NCI-H345 treated with DMSO at 0.1 percent for 48 hours (cell line): ENCODE measurements at regions not wholly inside any gene's neighbourhood (a gene's known extent, or its start where the extent isn't known, plus 50 kb on each side); places are given as distances from the start of the nearest gene placed in this dataset.

Experiments used
- DNase-seq: peaks from one replicate; lab custom pipeline; 2025; ENCODE audit not compliant: unreplicated experiment; lab: John Stamatoyannopoulos, UW

DNA sequence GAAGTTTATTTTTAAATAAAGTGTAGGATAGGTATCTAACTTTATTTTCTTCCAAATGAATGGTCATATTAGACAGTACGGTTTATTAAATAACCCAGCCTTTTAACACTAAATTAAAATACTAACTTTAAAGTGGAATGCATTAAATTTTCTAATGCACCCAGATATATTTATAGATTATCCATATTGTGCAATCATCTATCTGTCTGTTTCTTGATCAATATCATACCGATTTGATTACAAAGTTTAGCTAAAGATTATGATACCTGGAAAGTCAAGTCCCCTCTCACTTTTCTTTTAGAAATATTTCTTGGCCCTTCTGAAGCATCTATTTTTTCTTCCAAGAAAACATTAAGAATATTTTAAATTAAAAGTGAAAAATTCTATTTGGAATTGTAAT, 124.3 kb upstream of the PDE5A start:
- DNase-seq = no peak

DNA sequence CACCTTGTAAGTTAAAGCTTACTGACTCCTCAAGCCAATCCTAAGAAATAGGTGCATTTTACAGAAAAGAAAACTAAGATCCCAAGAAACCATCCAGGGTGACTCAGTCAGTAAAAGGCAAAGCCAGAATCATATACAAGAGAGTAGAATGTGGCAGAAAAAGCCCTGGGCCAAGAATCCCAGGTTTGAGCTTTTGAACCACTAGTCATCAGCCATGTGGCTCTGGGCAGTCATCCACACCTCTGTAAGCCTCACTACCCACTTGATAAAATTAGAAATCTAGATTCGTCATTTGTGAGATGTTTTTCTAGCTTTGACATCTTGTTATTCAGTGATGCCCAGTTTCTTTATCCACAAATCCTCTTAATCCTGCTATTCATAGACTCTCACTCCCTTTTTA, 122.2 kb upstream of the PDE5A start:
- DNase-seq = no peak

DNA sequence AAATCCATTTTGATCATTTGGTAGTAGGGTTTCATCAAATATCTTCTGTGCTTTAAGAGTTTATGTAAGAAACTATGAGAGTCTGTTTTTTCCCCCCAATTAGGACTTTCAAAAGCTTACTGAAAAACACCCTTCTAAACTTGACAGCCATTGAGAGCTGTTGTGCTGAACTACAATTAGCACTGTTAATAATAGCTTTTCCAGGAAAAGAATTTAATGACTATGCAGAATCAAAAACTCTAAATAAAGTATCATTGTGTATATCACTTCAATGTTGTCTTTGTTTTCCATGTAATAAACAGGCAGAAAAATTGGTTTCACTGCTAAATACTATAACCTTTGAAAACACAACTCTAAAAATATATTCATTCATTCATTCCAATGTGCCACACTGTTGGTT, 121.4 kb upstream of the PDE5A start:
- no peak for DNase-seq

DNA sequence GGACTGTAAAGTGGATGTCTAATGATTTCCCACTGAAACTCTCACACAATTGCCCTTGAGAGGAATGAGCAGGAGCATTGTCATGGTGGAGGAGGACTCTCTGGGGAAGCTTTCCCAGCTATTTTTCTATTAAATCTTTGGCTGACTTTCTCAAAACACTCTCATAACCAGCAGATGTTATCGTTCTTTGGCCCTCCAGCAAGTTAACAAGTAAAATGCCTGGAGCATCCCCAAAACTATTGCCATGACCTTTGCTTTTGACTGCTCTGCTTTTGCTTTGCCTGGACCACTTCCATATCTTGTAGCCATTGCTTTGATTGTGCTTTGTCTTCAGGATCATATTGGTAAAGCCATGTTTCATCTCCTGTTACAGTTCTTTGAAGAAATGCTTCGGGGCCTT, 120.2 kb upstream of the PDE5A start:
- DNase-seq = no peak

DNA sequence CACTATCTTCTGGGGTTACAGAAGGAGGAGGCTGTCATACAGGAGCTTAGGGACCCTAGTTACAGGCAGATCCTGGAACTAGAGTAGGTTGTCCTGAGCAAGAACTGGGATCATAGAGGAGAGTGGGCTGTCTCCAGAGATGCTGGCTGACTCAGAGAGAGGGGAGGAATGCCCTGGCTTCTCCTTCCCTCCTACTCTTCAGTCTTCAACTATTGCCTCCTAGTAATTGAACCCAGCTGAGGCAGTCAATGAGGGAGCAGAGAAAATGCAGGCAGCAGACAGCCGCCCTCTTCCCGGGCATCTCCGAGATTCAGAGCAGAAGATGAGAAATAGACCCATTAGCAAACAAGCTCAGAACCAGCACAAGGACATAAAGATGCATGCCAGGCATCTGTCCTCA, 118.3 kb upstream of the PDE5A start:
- no peak for DNase-seq

DNA sequence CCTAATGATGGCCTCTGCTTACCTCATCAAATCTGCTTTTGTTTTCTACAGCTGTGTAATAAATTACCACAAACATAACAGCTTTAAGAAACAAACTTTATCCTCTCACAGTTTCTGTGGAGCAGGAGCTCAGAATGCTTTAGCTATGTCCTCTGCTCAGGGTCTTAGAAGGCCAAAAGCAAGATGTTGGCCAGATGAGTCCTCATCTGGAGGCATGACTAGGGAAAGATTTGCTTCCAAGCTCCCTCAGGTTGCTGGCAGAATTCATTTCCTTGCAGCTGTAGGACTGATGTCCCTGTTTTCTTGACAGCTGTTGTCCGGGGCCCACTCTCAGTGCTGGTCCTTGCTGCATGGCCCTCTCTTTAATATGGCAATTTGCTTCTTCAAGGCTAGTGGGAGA, 116.7 kb upstream of the PDE5A start:
- no peak for DNase-seq

DNA sequence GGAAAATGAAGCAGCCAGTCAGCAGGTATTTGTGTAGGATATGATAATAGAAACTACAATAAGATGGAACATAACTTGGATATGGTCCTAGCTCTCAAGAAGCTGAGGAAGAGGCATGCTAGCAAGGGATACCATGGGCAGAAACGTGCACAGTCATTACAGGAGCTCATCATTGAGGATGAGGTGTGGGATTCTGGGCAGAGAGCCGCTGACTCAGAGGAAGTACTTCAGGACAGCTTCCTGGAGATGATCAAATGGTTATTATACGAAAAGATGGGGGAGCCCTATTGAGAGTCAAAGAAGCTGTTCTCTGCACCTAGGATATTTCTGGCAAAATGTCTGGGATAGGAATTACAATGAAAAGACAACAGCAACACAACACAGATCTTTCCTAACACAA, 116.0 kb upstream of the PDE5A start:
- DNase-seq = no peak

DNA sequence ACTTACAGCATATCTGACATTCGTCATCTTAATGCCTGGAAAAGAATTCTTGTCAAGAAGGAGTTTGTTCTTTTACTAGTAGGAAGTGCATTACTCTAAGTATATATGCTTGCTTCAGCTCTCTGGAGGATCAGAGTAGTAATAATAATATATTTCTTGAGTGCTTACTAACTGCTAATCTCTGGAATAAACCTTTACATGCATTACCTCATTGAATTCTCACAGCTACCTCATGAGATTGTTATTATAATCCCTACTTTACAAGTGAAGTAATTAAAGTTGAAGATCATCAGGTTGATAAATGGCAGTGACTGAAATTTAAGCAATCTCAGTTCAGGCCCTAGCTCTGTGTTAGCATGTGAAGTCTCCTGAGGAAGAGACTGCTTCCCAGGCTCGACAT, 115.0 kb upstream of the PDE5A start:
- DNase-seq = no peak

DNA sequence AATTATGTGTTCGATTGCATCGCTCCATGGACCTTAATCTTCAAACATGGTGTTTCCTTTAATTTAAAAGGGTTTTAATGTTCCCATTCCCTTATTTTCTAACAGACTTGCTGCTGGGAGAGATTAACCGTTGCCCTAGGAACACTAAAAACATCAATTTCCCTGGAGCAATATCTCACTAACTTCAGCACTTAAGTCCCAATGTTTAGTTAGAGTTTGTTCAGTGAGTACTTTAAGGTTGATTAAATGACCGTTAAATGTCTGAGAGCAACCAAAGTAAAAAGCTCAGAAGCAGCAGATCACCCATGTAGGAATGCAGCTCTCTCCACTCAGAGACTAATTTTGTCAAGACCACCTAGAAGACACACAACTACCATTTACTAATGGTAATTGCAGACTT, 111.2 kb upstream of the PDE5A start:
- DNase-seq = no peak

DNA sequence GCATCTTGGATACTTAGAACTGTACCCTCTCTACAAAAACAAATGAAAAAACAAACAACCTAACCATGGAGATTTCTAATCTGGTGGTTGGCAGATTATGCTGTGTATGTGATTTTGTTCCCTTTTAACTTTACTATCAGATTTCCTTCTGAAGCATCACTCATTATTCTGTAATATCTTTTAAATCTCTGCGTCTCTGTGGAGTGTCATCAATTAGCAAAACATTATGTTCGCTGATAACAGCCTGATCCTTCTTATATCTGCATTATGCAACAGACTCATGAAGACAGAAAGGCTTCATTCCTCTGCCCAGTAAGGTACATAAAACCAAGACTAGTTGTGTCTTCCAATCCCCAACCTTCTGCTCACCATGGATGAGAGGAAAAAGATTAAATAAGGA, 110.3 kb upstream of the PDE5A start:
- no peak for DNase-seq

DNA sequence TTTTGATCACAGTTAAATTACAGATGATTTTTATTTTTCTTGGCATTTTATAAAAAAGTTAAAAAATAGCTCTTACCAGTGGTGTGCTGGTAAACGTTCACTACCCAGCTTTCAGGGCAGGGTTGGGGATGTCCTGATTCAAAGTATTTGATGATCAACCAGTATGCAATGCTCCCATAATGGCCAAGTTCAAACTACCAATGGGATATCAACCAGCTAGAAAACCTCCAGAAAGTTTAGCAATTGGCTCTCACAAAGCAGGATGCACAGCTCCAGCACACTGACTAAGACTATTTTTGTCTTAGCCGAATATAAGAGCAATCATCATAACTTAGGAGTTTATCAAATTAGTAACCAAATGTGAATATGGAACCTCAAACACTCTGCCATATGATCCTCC, 108.0 kb upstream of the PDE5A start:
- DNase-seq = no peak

DNA sequence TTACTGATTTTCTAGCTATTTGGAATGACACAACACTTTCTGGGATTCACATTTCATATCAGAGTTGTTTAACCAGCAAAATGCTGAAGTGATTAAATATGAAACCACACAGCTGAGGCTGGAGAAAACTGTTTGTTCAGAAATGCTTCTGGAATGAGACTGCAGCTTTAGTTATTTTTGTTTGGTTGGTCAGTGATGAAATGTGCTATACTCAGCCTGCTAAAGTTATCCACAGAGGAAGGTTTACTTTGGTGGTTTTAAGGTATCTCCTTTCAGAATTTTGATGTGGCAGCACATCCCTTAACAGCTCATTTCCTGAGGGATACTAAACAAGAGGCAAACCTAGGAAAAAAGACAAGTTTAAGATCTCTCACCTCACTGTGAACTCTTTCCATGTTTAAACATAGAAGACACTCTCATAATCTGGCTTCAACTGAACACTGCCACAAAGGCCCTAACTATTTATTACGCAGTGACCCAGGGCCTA, 106.6 kb upstream of the PDE5A start:
- DNase-seq = no peak

DNA sequence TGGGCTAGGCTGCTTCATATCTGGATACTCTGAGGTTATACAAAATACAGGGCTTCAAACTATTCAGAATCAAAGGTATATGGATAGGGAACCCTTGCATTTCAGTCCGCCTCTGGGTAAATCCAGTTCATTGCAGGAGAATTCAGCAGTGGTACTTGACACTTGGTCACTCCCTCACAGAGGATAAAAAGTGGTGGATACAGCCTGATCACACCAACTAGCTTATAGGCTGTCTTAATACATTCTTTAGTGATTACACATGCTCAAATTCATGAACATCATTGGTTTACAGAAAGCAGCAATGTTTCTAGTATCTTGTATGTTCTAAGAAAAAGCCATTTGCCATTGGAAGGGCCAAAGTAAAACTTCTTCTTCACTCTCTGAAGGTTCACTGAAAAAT, 104.8 kb upstream of the PDE5A start:
- no peak for DNase-seq

DNA sequence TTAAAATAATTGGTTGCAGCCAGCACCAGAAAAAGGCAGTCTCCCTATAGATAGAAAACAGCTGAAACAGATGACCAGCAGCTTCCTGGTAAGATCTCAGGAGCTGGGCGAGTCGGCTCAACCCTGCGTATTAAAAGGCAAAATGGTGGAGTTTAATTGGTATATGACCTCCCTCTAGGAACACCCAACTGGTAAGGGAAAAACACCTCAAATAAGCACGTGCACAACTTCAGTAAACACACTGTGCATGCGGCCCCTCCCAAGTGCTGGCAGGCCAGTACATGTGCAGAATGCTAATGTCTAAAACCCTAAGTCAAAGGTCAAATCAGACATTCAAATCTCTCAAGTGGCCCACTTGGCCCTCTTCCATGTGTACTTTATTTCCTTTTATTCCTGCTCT, 103.2 kb upstream of the PDE5A start:
- no peak for DNase-seq

DNA sequence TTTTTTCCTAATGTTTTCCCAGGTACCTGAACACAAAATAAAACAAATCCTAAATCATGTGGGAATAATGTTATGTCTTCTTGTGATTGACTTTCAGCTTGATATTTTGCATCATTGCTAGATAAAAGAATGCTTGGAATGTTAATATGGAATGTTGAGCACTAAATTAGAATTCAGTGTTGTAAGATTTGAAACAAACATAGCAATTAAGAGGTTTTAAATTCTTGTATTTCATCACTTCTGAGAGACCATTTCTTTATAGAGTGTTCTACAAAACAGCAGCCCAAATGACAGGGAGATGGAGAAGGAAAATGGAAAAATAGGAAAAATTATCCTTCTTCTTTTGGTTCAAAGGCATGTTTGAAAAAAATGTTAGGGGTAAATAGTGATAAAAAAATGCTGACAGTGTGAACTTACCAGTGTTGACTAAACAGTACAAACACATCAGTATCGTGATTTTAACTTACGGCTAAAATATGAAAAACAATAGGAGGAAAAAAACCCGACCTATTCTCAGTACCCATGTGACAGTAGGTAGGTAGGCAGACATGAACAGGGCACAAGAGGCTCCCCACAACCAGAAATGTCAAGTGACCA, 102.6 kb upstream of the PDE5A start:
- no peak for DNase-seq

DNA sequence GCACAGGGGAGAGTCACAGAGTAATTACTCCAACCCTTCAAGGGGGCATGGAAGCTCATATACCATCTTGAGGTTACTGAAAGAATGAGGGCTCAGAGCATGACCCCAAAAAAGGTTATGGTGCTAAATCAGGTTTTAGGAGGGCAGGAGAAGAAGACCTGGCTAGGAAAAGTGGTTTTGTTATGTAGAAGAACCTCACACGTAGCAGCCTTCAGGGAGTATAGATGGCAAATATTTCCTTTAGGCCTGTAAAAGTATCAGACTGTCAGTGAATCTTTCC, 102.0 kb upstream of the PDE5A start:
- DNase-seq = no peak

DNA sequence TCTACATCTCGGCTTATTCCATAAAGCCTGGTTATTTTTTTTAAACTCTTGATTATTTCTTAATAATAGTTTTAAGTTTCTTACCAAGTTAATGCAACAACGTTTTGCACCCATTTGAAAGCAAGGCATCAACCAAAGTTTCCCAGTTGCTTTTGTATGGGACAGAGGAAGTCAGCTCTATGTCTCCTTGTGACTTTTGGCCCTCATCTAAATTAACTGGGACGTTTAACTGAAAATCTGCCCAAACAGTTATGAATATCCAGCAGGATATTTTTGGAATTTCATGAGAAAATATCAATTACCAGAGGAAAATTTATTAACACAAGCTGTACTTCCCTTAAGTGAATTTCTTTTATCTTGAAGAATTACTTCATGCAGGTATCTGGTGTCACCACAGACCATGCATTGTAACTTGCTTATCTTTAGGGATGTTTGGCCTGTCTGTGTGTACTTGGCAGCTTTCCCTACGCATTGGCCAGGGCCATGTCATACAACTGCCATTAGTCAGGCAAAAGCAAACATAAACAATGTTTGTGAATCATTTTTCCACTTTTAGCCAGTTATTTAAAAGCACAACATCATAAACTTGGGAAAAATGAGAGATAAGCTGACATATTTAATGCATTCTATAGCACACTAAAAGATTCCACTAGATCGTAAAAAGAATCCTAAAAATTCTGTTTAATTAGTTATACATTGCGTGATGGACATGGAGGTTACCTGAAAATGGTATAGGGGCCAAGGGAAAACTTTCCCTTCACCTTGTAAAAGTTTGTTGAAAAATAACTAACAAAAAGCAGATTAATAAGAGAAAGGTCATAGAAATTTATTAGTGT, 101.4 kb upstream of the PDE5A start:
- DNase-seq = no peak

DNA sequence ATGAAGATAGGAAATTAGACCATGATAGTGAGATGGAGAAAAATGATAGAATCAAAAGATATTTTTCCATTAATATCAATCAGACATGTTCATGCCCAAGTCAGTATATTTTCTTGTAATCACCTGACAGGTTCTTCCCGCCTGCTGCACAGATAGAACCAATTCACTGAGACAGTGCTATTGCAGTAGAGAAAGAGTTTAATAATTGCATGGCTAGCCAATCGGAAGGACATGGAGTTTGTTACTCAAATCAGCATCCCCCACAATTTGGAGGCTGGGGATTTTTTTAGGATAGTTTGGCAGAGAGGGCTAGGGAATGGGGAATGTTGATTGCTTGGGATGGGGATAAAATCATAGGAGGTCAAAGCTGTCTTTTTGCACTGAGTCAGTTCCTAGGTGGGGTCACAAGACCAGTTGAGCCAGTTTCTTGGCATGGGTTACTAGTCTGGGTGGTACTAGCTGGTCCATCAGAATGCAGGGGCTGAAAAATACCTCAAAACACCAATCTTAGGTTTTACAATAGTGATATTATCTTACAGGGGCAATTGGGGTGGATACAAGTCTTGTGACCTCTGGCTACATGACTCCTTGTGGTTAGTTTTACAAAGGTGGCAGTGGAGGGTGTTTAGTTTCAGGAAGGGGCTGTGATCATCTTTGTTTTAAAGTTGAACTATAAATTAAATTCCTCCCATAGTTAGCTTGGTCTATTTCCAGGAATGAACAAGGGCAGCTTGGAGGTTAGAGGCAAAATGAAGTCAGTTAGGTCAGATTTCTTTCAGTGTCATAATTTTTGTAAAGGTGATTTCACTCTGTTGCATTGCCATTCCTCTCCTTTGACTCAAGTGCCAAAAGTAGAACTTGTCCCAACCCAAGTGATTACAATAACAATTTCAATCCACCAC, 100.3 kb upstream of the PDE5A start:
- no peak for DNase-seq

DNA sequence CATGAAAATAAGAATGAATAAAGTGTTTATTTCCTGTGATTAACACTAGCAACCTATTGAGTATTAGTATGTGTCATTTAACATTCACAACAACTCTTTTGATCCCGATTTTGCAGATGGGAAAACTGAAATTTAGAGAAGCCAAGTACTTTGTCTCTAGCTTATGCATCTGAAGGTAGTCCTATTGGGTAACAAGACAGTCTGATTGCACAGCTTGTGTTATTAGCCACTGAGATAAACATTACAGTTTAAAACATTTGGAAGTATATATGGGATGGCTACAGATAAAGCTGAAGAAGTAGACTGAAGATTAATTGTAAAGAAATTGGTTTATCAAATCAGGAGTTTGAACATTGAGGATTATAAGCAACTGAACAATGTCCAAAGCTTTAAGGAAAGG, 99.6 kb upstream of the PDE5A start:
- DNase-seq = no peak

DNA sequence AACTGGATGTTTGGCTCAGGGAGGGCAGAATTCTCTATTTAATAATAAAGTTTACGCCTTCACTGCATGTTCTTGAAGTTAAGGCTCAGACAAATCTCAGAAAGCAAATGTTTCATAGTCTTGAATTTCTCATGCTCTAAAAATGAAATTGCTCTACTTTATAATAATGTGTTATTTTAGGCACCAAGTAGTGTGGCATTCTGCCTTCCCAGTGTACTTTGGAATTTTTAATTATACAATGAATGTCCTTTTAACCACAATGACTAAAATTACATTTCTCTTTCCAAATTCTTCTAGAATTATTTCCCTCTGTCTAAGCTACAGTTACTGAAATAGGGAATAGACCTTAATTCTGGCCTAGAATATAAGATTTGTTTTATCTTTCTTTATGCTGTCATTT, 97.9 kb upstream of the PDE5A start:
- DNase-seq = no peak

DNA sequence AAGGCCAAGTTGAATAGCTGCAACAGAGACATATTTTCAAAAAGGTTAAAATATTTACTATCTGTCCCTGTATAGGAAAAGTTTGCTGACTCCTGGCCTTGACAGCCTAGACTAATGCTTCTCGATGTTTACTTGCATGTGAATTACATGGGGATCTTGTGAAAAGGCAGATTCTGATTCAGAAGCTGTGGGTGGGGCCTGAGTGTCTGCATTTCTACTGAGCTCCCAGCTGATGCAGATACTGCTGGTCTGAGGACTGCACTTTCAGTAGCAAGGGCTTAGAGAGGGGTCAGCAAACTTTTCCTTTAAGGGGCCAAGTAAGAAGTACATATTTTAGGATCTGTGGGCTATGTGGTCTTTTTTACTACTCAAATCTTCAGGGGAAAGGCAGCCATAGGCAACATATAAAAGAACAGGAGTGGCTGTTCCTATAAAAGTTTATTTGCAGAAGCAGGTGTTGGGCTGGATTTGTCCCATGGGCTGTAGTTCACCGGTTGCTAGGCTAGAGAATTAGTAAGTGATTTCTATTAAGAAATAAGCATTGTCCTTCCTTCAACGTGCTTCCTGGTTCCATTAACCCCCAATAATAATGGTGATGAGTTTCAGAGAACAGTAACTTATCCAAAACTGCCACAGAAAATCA, 97.2 kb upstream of the PDE5A start:
- no peak for DNase-seq

DNA sequence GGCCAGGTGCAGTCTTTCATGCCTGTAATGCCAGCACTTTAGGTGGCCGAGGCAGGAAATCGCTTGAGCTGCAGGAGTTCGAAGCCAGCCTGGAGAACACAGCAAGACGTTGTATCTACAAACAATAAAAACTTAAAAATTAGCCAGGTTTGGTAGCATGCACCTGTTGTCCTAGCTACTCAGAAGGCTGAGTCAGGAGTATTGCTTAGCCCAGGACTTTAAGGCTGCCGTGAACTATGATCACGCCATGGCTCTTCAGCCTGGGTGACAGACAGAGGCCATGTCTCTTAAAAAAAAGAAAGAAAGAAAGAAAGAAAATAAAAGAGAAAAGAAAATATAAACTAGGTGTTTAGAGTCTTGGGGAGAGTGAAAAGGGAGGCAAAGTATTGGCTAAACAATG, 96.4 kb upstream of the PDE5A start:
- no peak for DNase-seq
